ENCODE measurements at regions not wholly inside any gene's neighbourhood (a gene's known extent, or its start where the extent isn't known, plus 50 kb on each side); places are given as distances from the start of the nearest gene placed in this dataset.

GRCh38 chr12:118649765-118650585 lies 273.6 kb downstream of the SUDS3 start:
- TF ChIP-seq PAX5 (IDR thresholded peaks at IDR 0.05; ENCODE audit: insufficient read depth, low read length, severe bottlenecking) = no peak
- no peak for TF ChIP-seq TAF1 (IDR thresholded peaks at IDR 0.05; ENCODE audit: low read depth, low read length)

Measured in GM12891 (cell line).